Upper lobe of left lung (tissue), 4 donors: ENCODE measurements at regions not wholly inside any gene's neighbourhood (a gene's known extent, or its start where the extent isn't known, plus 50 kb on each side); places are given as distances from the start of the nearest gene placed in this dataset.
A peak's percentile ranks its signal among the peaks of the same experiment; 100 is the strongest.

Experiments
- CTCF ChIP-seq, 6 experiments: fragments of 450-650 bp in 4 of 6; fragments of 200-600 bp in 2 of 6; sonication (generic) in 2 of 6; IDR thresholded peaks; one replicate each; pipeline ENCODE4 v1.5.1; 2016 to 2019; ENCODE audit warnings: antibody characterized with exemption in 6 of 6
- EP300 ChIP-seq, 4 donors: sonication (generic); formaldehyde crosslinking; IDR thresholded peaks; one replicate each; pipeline ENCODE4 v1.5.1; 2017; ENCODE audit warnings: antibody characterized with exemption in 4 of 4, control low read depth in 2 of 4
- POLR2A ChIP-seq, 4 donors: fragments of 450-650 bp; IDR thresholded peaks; one replicate each; pipeline ENCODE4 v1.5.1; 2016 to 2017; ENCODE audit warnings: antibody characterized with exemption in 4 of 4, mild to moderate bottlenecking in 2 of 4
- POLR2AphosphoS5 ChIP-seq, 2 donors: sonication (generic); formaldehyde crosslinking; IDR thresholded peaks; one replicate each; pipeline ENCODE4 v1.5.1; 2017; ENCODE audit warnings: antibody characterized with exemption in 2 of 2

GRCh38 chr6:26216359-26216885 is 129.2 kb downstream of the HFE start:
- TF ChIP-seq CTCF (IDR thresholded peaks at IDR 0.05) = no peak
- peak in 3 of 4 donors; percentile 91 to 98 (median 96) for TF ChIP-seq POLR2A (IDR thresholded peaks at IDR 0.05)
- peak in 2 of 4 donors; percentile 1 to 86 for TF ChIP-seq EP300 (IDR thresholded peaks at IDR 0.05)
- TF ChIP-seq POLR2AphosphoS5 (IDR thresholded peaks at IDR 0.05) = peak; percentile 93 to 96
